HG03039 (cell line): ENCODE measurements at regions not wholly inside any gene's neighbourhood (a gene's known extent, or its start where the extent isn't known, plus 50 kb on each side); places are given as distances from the start of the nearest gene placed in this dataset.

Experiments used
- ATAC-seq: cut with Tn5 transposase; IDR thresholded peaks from one replicate; pipeline ENCODE4 v1.9.1; 2021; ENCODE audit warnings: mild to moderate bottlenecking, moderate library complexity; ENCODE audit not compliant: unreplicated experiment

GRCh38 chr1:218754477-218754876, 409.3 kb downstream of the TGFB2 start:
- no peak for ATAC-seq

GRCh38 chr1:218755128-218755527, 410.0 kb downstream of the TGFB2 start:
- no peak for ATAC-seq

GRCh38 chr1:218759795-218760194, 413.9 kb upstream of the LYPLAL1 start:
- ATAC-seq, result no peak

- ATAC-seq, result no peak
Measured at GRCh38 chr1:218760601-218761570, 412.8 kb upstream of the LYPLAL1 start.

- no peak for ATAC-seq
Measured at GRCh38 chr1:218763538-218763937, 410.1 kb upstream of the LYPLAL1 start.

GRCh38 chr1:218765753-218766152, 407.9 kb upstream of the LYPLAL1 start:
- no peak for ATAC-seq

- no peak for ATAC-seq
Measured at GRCh38 chr1:218771931-218772330, 401.7 kb upstream of the LYPLAL1 start.

- no peak for ATAC-seq
Measured at GRCh38 chr1:218772575-218772974, 401.1 kb upstream of the LYPLAL1 start.

- ATAC-seq, result no peak
Measured at GRCh38 chr1:218775501-218776021, 398.1 kb upstream of the LYPLAL1 start.

GRCh38 chr1:218778257-218779126, 395.2 kb upstream of the LYPLAL1 start:
- no peak for ATAC-seq

GRCh38 chr1:218779341-218780100, 394.2 kb upstream of the LYPLAL1 start:
- ATAC-seq, result no peak

- ATAC-seq, result no peak
Measured at GRCh38 chr1:218783131-218783530, 390.5 kb upstream of the LYPLAL1 start.

- ATAC-seq, result no peak
Measured at GRCh38 chr1:218783916-218784315, 389.8 kb upstream of the LYPLAL1 start.

- no peak for ATAC-seq
Measured at GRCh38 chr1:218785928-218786327, 387.8 kb upstream of the LYPLAL1 start.

- no peak for ATAC-seq
Measured at GRCh38 chr1:218787826-218788225, 385.9 kb upstream of the LYPLAL1 start.

GRCh38 chr1:218796773-218797172, 376.9 kb upstream of the LYPLAL1 start:
- ATAC-seq, result no peak

GRCh38 chr1:218802799-218803198, 370.9 kb upstream of the LYPLAL1 start:
- no peak for ATAC-seq

- ATAC-seq, result no peak
Measured at GRCh38 chr1:218803351-218803997, 370.2 kb upstream of the LYPLAL1 start.

- ATAC-seq, result no peak
Measured at GRCh38 chr1:218804014-218804785, 369.5 kb upstream of the LYPLAL1 start.
